Limb (tissue), 2 donors: ENCODE measurements at regions not wholly inside any gene's neighbourhood (a gene's known extent, or its start where the extent isn't known, plus 50 kb on each side); places are given as distances from the start of the nearest gene placed in this dataset.

Experiments used
- DNase-seq, 2 donors: peaks; one replicate each; pipeline ENCODE4 v3.0.0-alpha.2; 2016; ENCODE audit errors: extremely low spot score in 2 of 2

- no peak for DNase-seq
Observed at GRCh38 chr7:20267482-20267881, 50.3 kb upstream of the MACC1 start.

- no peak for DNase-seq
Observed at GRCh38 chr7:20268824-20269223, 51.6 kb upstream of the MACC1 start.

- no peak for DNase-seq
Observed at GRCh38 chr7:20269726-20270125, 52.5 kb upstream of the MACC1 start.

- DNase-seq = no peak
Observed at GRCh38 chr7:20270371-20270770, 53.2 kb upstream of the MACC1 start.

GRCh38 chr7:20270867-20271266 lies 53.7 kb upstream of the MACC1 start:
- no peak for DNase-seq

- DNase-seq = no peak
Observed at GRCh38 chr7:20275637-20276036, 55.1 kb upstream of the ITGB8 start.

DNA sequence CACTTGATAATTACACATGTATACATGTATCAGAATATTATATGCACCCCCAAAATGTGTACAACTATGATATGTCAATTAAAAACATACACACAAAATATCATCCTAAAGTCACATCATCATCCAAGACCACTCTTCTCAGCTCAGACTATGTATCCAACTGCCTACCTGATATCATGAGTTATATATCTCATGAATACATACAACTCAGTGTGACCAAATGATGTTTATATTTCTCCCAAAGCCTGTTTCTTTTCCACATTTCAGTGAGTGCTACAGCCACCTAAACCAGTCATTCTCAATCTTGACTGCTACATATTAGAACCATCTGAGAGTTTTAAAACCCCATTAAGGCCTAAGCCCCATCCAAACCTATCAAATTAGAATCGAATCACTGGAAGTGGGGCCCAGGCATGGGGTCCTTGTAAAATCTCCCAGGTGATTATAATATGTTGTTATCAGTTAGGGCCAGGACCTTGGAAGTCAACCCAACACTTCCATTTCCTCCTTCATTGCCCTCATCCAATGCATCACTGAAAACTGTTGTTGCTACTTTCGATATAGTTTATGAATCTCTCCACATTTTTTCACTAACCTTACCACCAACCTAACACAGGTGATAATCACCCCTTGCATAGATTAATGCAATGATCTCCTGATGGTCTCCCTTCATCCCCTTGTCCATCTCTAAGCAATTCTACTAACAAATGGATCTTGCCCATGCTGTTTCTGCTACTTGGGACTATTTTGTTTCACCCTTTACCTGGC lies 53.8 kb upstream of the ITGB8 start:
- no peak for DNase-seq

DNA sequence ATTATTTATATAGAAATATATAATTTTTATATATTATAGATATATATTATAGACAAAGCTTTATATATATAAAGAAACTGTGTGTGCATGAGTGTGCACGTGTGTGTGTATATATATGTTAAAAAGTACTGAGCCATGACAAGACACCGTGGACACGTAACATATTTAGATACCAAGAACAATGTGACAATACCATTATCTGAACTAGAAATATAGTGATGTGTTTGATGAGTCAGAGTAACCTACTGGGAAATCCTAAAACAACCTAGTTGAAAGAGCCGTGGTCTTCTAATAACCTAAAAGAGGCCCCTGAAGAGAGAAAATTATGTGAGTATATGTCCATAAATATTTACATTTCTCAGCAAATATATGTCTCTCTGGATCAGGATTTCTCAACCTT lies 50.7 kb upstream of the ITGB8 start:
- no peak for DNase-seq

DNA sequence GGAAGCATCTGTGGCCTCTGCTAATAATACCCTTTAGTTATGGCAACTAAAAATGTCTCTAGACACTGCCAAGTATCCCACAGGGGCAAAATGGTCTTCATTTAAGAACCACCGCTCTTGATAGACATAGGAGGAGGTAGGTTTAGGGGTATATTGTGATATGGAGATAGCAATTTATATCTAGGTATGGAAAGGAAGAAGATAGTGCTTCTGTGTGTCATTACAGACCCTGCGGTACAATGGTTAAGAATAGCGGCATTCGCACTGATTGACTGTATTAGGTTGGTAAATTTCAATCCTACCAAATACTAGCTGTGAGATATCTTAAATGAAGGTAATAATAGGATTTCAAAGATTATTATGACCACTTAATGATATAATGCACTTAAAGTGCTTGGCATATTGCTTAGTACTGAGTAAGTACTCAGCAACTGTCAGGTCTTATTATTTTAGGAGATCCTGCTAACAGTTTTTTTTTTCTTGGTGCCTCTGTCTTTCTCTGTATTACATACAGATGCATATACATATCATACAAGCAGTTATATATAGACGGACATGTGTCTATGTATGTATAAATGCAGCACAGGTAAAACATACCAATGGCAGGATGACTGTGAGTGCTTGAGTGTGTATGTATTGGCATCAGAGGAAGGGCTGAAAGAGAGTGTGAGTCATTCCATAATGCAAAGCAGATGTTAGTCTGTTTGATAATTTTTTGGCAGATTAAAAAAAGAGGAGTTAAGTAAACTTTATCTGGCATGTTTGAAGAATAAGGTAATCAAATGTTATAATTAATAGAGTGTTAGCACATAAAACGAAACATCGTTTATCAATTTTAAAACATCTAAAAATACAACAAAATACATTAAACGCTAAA lies 50.0 kb upstream of the ITGB8 start:
- DNase-seq = peak in 1 of 2 donors; percentile 13
